ENCODE measurements at regions not wholly inside any gene's neighbourhood (a gene's known extent, or its start where the extent isn't known, plus 50 kb on each side); places are given as distances from the start of the nearest gene placed in this dataset.

DNA sequence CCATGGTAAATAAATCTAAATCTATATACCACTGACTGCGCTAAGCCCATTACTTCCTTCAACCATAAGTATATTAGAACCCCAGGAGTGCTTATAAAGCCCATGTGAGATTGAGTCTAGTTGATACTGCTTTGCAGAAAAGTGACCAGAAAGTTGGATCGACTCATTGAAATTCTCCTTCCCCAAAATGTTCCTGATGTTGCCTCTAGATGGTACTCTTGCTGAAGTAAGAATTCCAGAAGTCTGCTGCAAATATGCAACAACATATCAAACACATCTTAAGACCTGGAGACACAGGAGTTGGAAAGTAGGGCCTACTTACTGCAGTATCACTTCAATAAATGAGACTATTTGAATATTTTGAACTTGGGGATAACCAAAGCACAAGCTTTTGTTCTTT is 550.8 kb downstream of the IPMK start:
- TF ChIP-seq CTCF (IDR thresholded peaks at IDR 0.05) (peak; percentile 68), ZFX (IDR thresholded peaks at IDR 0.05; ENCODE audit: borderline replicate concordance) (no peak)

Measured in 22Rv1 (cell line).